ENCODE measurements at regions not wholly inside any gene's neighbourhood (a gene's known extent, or its start where the extent isn't known, plus 50 kb on each side); places are given as distances from the start of the nearest gene placed in this dataset.

- no peak for DNase-seq
These were observed 390.6 kb upstream of the SEMA6D start for GRCh38 chr15:47326410-47327333.

GRCh38 chr15:47331829-47332393 lies 385.4 kb upstream of the SEMA6D start:
- TF ChIP-seq EZH2phosphoT487 (IDR thresholded peaks at IDR 0.05; ENCODE audit: low read length): no peak
- no peak for TF ChIP-seq CTCF (IDR thresholded peaks at IDR 0.05; ENCODE audit: low read length)
- no peak for TF ChIP-seq EZH2 (optimal IDR thresholded peaks at IDR 0.05; ENCODE audit: low read depth, low read length)
- no peaks in the 10 kb centered on the region for H3K36me3 ChIP-seq (replicated peaks; ENCODE audit: insufficient read depth, low read length)
- peaks cover 15% of the 10 kb centered on the region for H3K4me1 ChIP-seq (ENCODE audit: low read length)
- H4K20me1 ChIP-seq (ENCODE audit: insufficient read depth, low read length): no peaks in the 10 kb centered on the region
- no peaks in the 10 kb centered on the region for H3K27me3 ChIP-seq (replicated peaks; ENCODE audit: insufficient read depth, low read length)
- no peaks in the 10 kb centered on the region for H3K79me2 ChIP-seq (ENCODE audit: low read length)
- no peak overlapping the region for H3K4me2 ChIP-seq (ENCODE audit: low read depth, low read length)
- H3K4me3 ChIP-seq (ENCODE audit: low read length): no peak overlapping the region
- H3K27ac ChIP-seq (ENCODE audit: low read length): no peak overlapping the region
- no peak overlapping the region for H3K9ac ChIP-seq (ENCODE audit: low read length)
- no peak overlapping the region for H2AFZ ChIP-seq (ENCODE audit: low read length)
- H3K9me3 ChIP-seq (replicated peaks; ENCODE audit: insufficient read depth, low read length): no peaks in the 10 kb centered on the region
- H3F3A ChIP-seq (ENCODE audit: insufficient read depth, low read length): peaks cover 13% of the 10 kb centered on the region
- H3K9me2 ChIP-seq (replicated peaks; ENCODE audit: insufficient read depth, low read length): no peaks in the 10 kb centered on the region
- DNase-seq: no peak

More at GRCh38 chr15:47326410-47327333, 390.6 kb upstream of the SEMA6D start:
- H3K9me3 ChIP-seq (replicated peaks; ENCODE audit: insufficient read depth, low read length): no peaks in the 10 kb centered on the region
- no peaks in the 10 kb centered on the region for H3K79me2 ChIP-seq (ENCODE audit: low read length)
- no peaks in the 10 kb centered on the region for H3K4me1 ChIP-seq (ENCODE audit: low read length)
- H3K4me2 ChIP-seq (ENCODE audit: low read depth, low read length): no peak overlapping the region
- H3K36me3 ChIP-seq (replicated peaks; ENCODE audit: insufficient read depth, low read length): no peaks in the 10 kb centered on the region
- no peak overlapping the region for H2AFZ ChIP-seq (ENCODE audit: low read length)
- no peak overlapping the region for H3K9ac ChIP-seq (ENCODE audit: low read length)
- no peak overlapping the region for H3K4me3 ChIP-seq (ENCODE audit: low read length)
- H3K9me2 ChIP-seq (replicated peaks; ENCODE audit: insufficient read depth, low read length): no peaks in the 10 kb centered on the region
- H3F3A ChIP-seq (ENCODE audit: insufficient read depth, low read length): no peaks in the 10 kb centered on the region
- TF ChIP-seq EZH2 (optimal IDR thresholded peaks at IDR 0.05; ENCODE audit: low read depth, low read length) (no peak), CTCF (IDR thresholded peaks at IDR 0.05; ENCODE audit: low read length) (no peak), EZH2phosphoT487 (IDR thresholded peaks at IDR 0.05; ENCODE audit: low read length) (no peak)
- H3K27me3 ChIP-seq (replicated peaks; ENCODE audit: insufficient read depth, low read length): no peaks in the 10 kb centered on the region
- no peaks in the 10 kb centered on the region for H4K20me1 ChIP-seq (ENCODE audit: insufficient read depth, low read length)
- H3K27ac ChIP-seq (ENCODE audit: low read length): no peak overlapping the region

- H3K27me3 ChIP-seq (replicated peaks; ENCODE audit: insufficient read depth, low read length): no peaks in the 10 kb centered on the region
- TF ChIP-seq CTCF (IDR thresholded peaks at IDR 0.05; ENCODE audit: low read length) (no peak), EZH2phosphoT487 (IDR thresholded peaks at IDR 0.05; ENCODE audit: low read length) (no peak), EZH2 (optimal IDR thresholded peaks at IDR 0.05; ENCODE audit: low read depth, low read length) (no peak)
- H3K36me3 ChIP-seq (replicated peaks; ENCODE audit: insufficient read depth, low read length): no peaks in the 10 kb centered on the region
- H3K4me1 ChIP-seq (ENCODE audit: low read length): peaks cover 15% of the 10 kb centered on the region
- no peak for DNase-seq
- H3K79me2 ChIP-seq (ENCODE audit: low read length): no peaks in the 10 kb centered on the region
- H3K9me3 ChIP-seq (replicated peaks; ENCODE audit: insufficient read depth, low read length): no peaks in the 10 kb centered on the region
- no peaks in the 10 kb centered on the region for H4K20me1 ChIP-seq (ENCODE audit: insufficient read depth, low read length)
- H3K4me2 ChIP-seq (ENCODE audit: low read depth, low read length): no peak overlapping the region
- H3K9me2 ChIP-seq (replicated peaks; ENCODE audit: insufficient read depth, low read length): no peaks in the 10 kb centered on the region
- no peak overlapping the region for H2AFZ ChIP-seq (ENCODE audit: low read length)
- H3F3A ChIP-seq (ENCODE audit: insufficient read depth, low read length): peaks cover 13% of the 10 kb centered on the region
- no peak overlapping the region for H3K4me3 ChIP-seq (ENCODE audit: low read length)
- no peak overlapping the region for H3K9ac ChIP-seq (ENCODE audit: low read length)
- H3K27ac ChIP-seq (ENCODE audit: low read length): no peak overlapping the region
These were observed 384.8 kb upstream of the SEMA6D start for GRCh38 chr15:47332481-47332880.

Measured in MM.1S (cell line).